Neuronal stem cell (in vitro differentiated cells): ENCODE measurements at regions not wholly inside any gene's neighbourhood (a gene's known extent, or its start where the extent isn't known, plus 50 kb on each side); places are given as distances from the start of the nearest gene placed in this dataset.

Experiments
- DNase-seq: peaks from one replicate; pipeline ENCODE4 v3.0.0-alpha.2; 2013; ENCODE audit warnings: low spot score
- H2AFZ ChIP-seq: one replicate; pipeline ENCODE4 v1.6.1; 2013; ENCODE audit warnings: mild to moderate bottlenecking, low read length, inconsistent platforms
- H2AK5ac ChIP-seq: 2 replicates; pipeline ENCODE4 v1.6.1; 2013; ENCODE audit warnings: low read depth, mild to moderate bottlenecking, inconsistent platforms, low read length, moderate library complexity, mixed read lengths
- H2BK120ac ChIP-seq: 2 replicates; pipeline ENCODE4 v1.6.1; 2013; ENCODE audit warnings: low read depth, mild to moderate bottlenecking, inconsistent platforms, low read length, moderate library complexity, mixed read lengths
- H2BK12ac ChIP-seq: one replicate; pipeline ENCODE4 v1.6.1; 2013; ENCODE audit warnings: low read length, inconsistent platforms
- H2BK15ac ChIP-seq: 2 replicates; pipeline ENCODE4 v1.6.1; 2013; ENCODE audit warnings: mild to moderate bottlenecking, low read length, inconsistent platforms, mixed read lengths
- H2BK5ac ChIP-seq: one replicate; pipeline ENCODE4 v1.6.1; 2013; ENCODE audit warnings: inconsistent platforms, mild to moderate bottlenecking, low read length, moderate library complexity
- H3K14ac ChIP-seq: one replicate; pipeline ENCODE4 v1.6.1; 2013; ENCODE audit warnings: low read length, inconsistent platforms
- H3K18ac ChIP-seq: 2 replicates; pipeline ENCODE4 v1.6.1; 2013; ENCODE audit warnings: low read length, inconsistent platforms
- H3K23ac ChIP-seq: 2 replicates; pipeline ENCODE4 v1.6.1; 2013; ENCODE audit warnings: low read depth, mild to moderate bottlenecking, mixed read lengths, low read length, inconsistent platforms; ENCODE audit not compliant: poor library complexity
- H3K27ac ChIP-seq: replicated peaks from 3 replicates; pipeline ENCODE4 v1.5.1; 2013; ENCODE audit warnings: low read length, inconsistent platforms
- H3K27me3 ChIP-seq, 3 experiments: 2 replicates each; pipeline ENCODE4 v1.6.1; 2013; ENCODE audit warnings: low read length in 3 of 3, mild to moderate bottlenecking in 2 of 3, inconsistent platforms in 1 of 3, low read depth in 1 of 3, mixed read lengths in 1 of 3, moderate library complexity in 1 of 3; ENCODE audit not compliant: control insufficient read depth in 3 of 3, insufficient read depth in 3 of 3
- H3K36me3 ChIP-seq, 2 donors: replicated peaks in 1 of 2; 2 replicates each; pipeline ENCODE4 v1.6.1; 2013; ENCODE audit warnings: low read length in 2 of 2; ENCODE audit not compliant: control insufficient read depth in 2 of 2, insufficient read depth in 2 of 2
- H3K4ac ChIP-seq: 2 replicates; pipeline ENCODE4 v1.6.1; 2013; ENCODE audit warnings: inconsistent platforms, mild to moderate bottlenecking, low read length, moderate library complexity
- H3K4me1 ChIP-seq, 2 donors: 1 replicate in 1 of 2; 2 replicates in 1 of 2; pipeline ENCODE4 v1.6.1; 2013; ENCODE audit warnings: low read length in 2 of 2, low read depth in 1 of 2; ENCODE audit not compliant: control insufficient read depth in 2 of 2, insufficient read depth in 1 of 2
- H3K4me2 ChIP-seq: one replicate; pipeline ENCODE4 v1.6.1; 2013; ENCODE audit warnings: mild to moderate bottlenecking, low read length, inconsistent platforms; ENCODE audit not compliant: insufficient read depth, poor library complexity, severe bottlenecking
- H3K4me3 ChIP-seq, 2 donors: 2 replicates each; pipeline ENCODE4 v1.5.1; 2013; ENCODE audit warnings: low read length in 2 of 2, mild to moderate bottlenecking in 2 of 2, inconsistent platforms in 1 of 2, moderate library complexity in 1 of 2
- H3K79me1 ChIP-seq: one replicate; pipeline ENCODE4 v1.6.1; 2013; ENCODE audit warnings: low read depth, mild to moderate bottlenecking, inconsistent platforms, low read length, moderate library complexity
- H3K9ac ChIP-seq: one replicate; pipeline ENCODE4 v1.6.1; 2013; ENCODE audit warnings: mild to moderate bottlenecking, low read depth, low read length, inconsistent platforms; ENCODE audit not compliant: poor library complexity
- H3K9me3 ChIP-seq, 2 donors: replicated peaks in 1 of 2; 2 replicates each; pipeline versions ENCODE3 to v1.6.1; 2013; ENCODE audit warnings: low read length in 2 of 2, mild to moderate bottlenecking in 2 of 2, inconsistent platforms in 1 of 2, low read depth in 1 of 2, mixed read lengths in 1 of 2, moderate library complexity in 1 of 2; ENCODE audit not compliant: control insufficient read depth in 2 of 2, insufficient read depth in 1 of 2
- H4K8ac ChIP-seq: one replicate; pipeline ENCODE4 v1.6.1; 2013; ENCODE audit warnings: low read depth, mild to moderate bottlenecking, inconsistent platforms, low read length, moderate library complexity
- H4K91ac ChIP-seq: one replicate; pipeline ENCODE4 v1.6.1; 2013; ENCODE audit warnings: low read length, low read depth, mild to moderate bottlenecking, inconsistent platforms; ENCODE audit not compliant: poor library complexity
- WGBS, 2 donors: extraction: QIAGEN DNeasy Blood & Tissue Kit; methylation state at CpG; one replicate each; pipeline ENCODE4 v1.1.7; 2013; ENCODE audit warnings: missing lambda C conversion rate in 2 of 2, mixed read lengths in 1 of 2; ENCODE audit not compliant: insufficient read length in 2 of 2, insufficient replicate concordance in 1 of 2; ENCODE audit errors: extremely low coverage in 2 of 2; 5-methylcytosine and 5-hydroxymethylcytosine counted together

GRCh38 chr2:193580176-193580950 is 1385.6 kb upstream of the TMEFF2 start:
- Histone ChIP-seq H2AFZ (no peak overlapping the region), H3K79me1 (no peaks in the 10 kb centered on the region), H3K27me3 (no peaks in the 10 kb centered on the region), H3K23ac (no peak overlapping the region), H3K9me3 (peaks cover 0 to 6% of the 10 kb centered on the region in 2 donors), H2BK120ac (no peak overlapping the region), H2AK5ac (no peak overlapping the region), H2BK5ac (no peak overlapping the region), H3K18ac (no peak overlapping the region), H3K27ac (no peak overlapping the region), H2BK15ac (no peak overlapping the region), H3K4me1 (no peaks in the 10 kb centered on the region), H3K4ac (no peak overlapping the region), H3K14ac (no peak overlapping the region), H3K9ac (no peak overlapping the region), H4K8ac (no peak overlapping the region), H3K4me2 (no peak overlapping the region), H2BK12ac (no peak overlapping the region), H3K36me3 (no peaks in the 10 kb centered on the region), H4K91ac (no peak overlapping the region), H3K4me3 (no peak overlapping the region)
- no CpG with 5 or more reads among the region's 21 CpGs for WGBS, 2 donors
- DNase-seq, result no peak

- DNase-seq, result no peak
- Histone ChIP-seq H3K27me3 (no peaks in the 10 kb centered on the region), H3K36me3 (no peaks in the 10 kb centered on the region), H2BK12ac (no peak overlapping the region), H3K9ac (no peak overlapping the region), H3K27ac (no peak overlapping the region), H3K4me1 (no peaks in the 10 kb centered on the region), H2BK5ac (no peak overlapping the region), H2AK5ac (no peak overlapping the region), H3K14ac (no peak overlapping the region), H3K79me1 (no peaks in the 10 kb centered on the region), H3K4me2 (no peak overlapping the region), H3K23ac (no peak overlapping the region), H4K91ac (no peak overlapping the region), H3K4ac (no peak overlapping the region), H3K4me3 (no peak overlapping the region), H2BK15ac (no peak overlapping the region), H2BK120ac (no peak overlapping the region), H2AFZ (no peak overlapping the region), H3K18ac (no peak overlapping the region), H3K9me3 (no peaks in the 10 kb centered on the region), H4K8ac (no peak overlapping the region)
- WGBS, 2 donors, result no CpG with 5 or more reads among the region's 2 CpGs
Measured at GRCh38 chr2:193566886-193567285, 1372.2 kb upstream of the TMEFF2 start.

DNA sequence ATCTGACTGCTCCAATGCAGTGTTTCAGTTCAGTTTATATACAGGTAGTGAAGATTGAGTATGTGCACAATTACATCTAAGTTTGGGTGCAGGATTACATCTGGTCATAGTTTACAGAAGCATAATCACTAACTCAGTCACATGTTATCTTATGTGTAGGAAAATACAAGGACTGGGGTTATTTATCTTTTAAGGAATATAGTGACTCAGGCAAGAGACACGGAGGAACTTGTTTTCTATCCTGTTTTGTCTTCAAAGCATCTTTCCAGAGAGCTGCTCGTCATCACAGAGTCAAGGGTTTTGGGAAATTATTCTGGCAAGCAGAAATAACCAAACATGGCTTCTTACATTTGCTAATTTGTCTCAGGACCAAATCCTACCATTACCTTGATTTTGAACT is 1371.5 kb upstream of the TMEFF2 start:
- no peak overlapping the region for H2AFZ ChIP-seq
- H4K91ac ChIP-seq, result no peak overlapping the region
- H4K8ac ChIP-seq, result no peak overlapping the region
- WGBS, 2 donors, result no CpG with 5 or more reads among the region's 2 CpGs
- no peak overlapping the region for H2BK12ac ChIP-seq
- no peaks in the 10 kb centered on the region for H3K27me3 ChIP-seq
- no peak overlapping the region for H3K4ac ChIP-seq
- no peaks in the 10 kb centered on the region for H3K36me3 ChIP-seq
- H3K4me1 ChIP-seq, result no peaks in the 10 kb centered on the region
- DNase-seq, result no peak
- H3K14ac ChIP-seq, result no peak overlapping the region
- H3K79me1 ChIP-seq, result no peaks in the 10 kb centered on the region
- H3K18ac ChIP-seq, result no peak overlapping the region
- H2BK15ac ChIP-seq, result no peak overlapping the region
- H3K4me3 ChIP-seq, result no peak overlapping the region
- H3K4me2 ChIP-seq, result no peak overlapping the region
- no peak overlapping the region for H3K23ac ChIP-seq
- H3K9ac ChIP-seq, result no peak overlapping the region
- H2BK5ac ChIP-seq, result no peak overlapping the region
- H3K27ac ChIP-seq, result no peak overlapping the region
- no peak overlapping the region for H2BK120ac ChIP-seq
- no peak overlapping the region for H2AK5ac ChIP-seq
- H3K9me3 ChIP-seq, result no peaks in the 10 kb centered on the region

- Histone ChIP-seq H2AFZ (no peak overlapping the region), H3K14ac (no peak overlapping the region), H3K4me3 (no peak overlapping the region), H2BK15ac (no peak overlapping the region), H2BK5ac (no peak overlapping the region), H3K4me1 (no peaks in the 10 kb centered on the region), H3K4me2 (no peak overlapping the region), H3K18ac (no peak overlapping the region), H3K23ac (no peak overlapping the region), H3K79me1 (no peaks in the 10 kb centered on the region), H3K4ac (no peak overlapping the region), H2BK12ac (no peak overlapping the region), H4K8ac (no peak overlapping the region), H2AK5ac (no peak overlapping the region), H3K27me3 (no peaks in the 10 kb centered on the region), H2BK120ac (no peak overlapping the region), H3K27ac (no peak overlapping the region), H3K36me3 (no peaks in the 10 kb centered on the region), H3K9ac (no peak overlapping the region), H4K91ac (no peak overlapping the region), H3K9me3 (no peaks in the 10 kb centered on the region)
- DNase-seq, result no peak
Measured at GRCh38 chr2:193562031-193562430, 1367.3 kb upstream of the TMEFF2 start.
